ENCODE measurements at regions not wholly inside any gene's neighbourhood (a gene's known extent, or its start where the extent isn't known, plus 50 kb on each side); places are given as distances from the start of the nearest gene placed in this dataset.

DNA sequence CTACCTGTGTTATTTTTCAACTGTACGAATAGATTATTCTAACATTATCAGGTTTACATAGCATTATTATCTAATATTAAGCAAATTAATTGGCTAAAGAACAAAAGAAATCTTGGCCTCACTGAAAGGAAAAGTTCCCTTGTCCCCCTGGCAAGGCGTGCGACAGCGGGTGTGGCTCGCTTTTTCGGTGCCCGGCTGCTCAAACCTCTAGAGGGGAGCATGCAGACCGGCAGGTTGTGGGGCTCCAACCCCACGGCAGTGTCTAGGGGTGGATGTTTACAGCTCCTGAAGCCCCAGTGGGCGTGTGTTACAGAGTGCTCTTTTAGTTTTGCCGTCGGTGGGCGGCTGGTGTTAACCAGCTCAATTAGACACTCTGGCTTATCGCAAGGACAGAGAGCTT, 456.4 kb downstream of the TNS3 start:
- no peak for TF ChIP-seq POLR2AphosphoS5 (IDR thresholded peaks at IDR 0.05; ENCODE audit: low read depth, low read length)
- no peak for TF ChIP-seq POLR2A (IDR thresholded peaks at IDR 0.05; ENCODE audit: low read depth, low read length)
- no peak for TF ChIP-seq TAF1 (IDR thresholded peaks at IDR 0.05; ENCODE audit: low read depth, low read length)
- no peak for TF ChIP-seq SPI1 (IDR thresholded peaks at IDR 0.05; ENCODE audit: low read depth, low read length)
- no peak for TF ChIP-seq PAX5 (IDR thresholded peaks at IDR 0.05; ENCODE audit: insufficient read depth, low read length, severe bottlenecking)
